Gastroesophageal sphincter (tissue), 3 donors: ENCODE measurements at regions not wholly inside any gene's neighbourhood (a gene's known extent, or its start where the extent isn't known, plus 50 kb on each side); places are given as distances from the start of the nearest gene placed in this dataset.

ENCODE experiments used
- POLR2A ChIP-seq, 2 donors: fragments of 450-650 bp; IDR thresholded peaks; one replicate each; pipeline ENCODE4 v1.6.1; 2017; ENCODE audit warnings: antibody characterized with exemption in 2 of 2, mild to moderate bottlenecking in 2 of 2, moderate library complexity in 1 of 2
- POLR2AphosphoS5 ChIP-seq: sonication (generic); formaldehyde crosslinking; IDR thresholded peaks from one replicate; pipeline ENCODE4 v1.6.1; 2017; ENCODE audit warnings: antibody characterized with exemption
- TF ChIP-seq, protein P1 (sequence below), 4 experiments: fragments of 200-600 bp in 2 of 4; fragments of 450-650 bp in 2 of 4; sonication (generic) in 1 of 4; IDR thresholded peaks; one replicate each; pipeline ENCODE4 v1.5.1; 2017 to 2019; ENCODE audit warnings: antibody characterized with exemption in 4 of 4, mild to moderate bottlenecking in 2 of 4, moderate library complexity in 2 of 4

DNA sequence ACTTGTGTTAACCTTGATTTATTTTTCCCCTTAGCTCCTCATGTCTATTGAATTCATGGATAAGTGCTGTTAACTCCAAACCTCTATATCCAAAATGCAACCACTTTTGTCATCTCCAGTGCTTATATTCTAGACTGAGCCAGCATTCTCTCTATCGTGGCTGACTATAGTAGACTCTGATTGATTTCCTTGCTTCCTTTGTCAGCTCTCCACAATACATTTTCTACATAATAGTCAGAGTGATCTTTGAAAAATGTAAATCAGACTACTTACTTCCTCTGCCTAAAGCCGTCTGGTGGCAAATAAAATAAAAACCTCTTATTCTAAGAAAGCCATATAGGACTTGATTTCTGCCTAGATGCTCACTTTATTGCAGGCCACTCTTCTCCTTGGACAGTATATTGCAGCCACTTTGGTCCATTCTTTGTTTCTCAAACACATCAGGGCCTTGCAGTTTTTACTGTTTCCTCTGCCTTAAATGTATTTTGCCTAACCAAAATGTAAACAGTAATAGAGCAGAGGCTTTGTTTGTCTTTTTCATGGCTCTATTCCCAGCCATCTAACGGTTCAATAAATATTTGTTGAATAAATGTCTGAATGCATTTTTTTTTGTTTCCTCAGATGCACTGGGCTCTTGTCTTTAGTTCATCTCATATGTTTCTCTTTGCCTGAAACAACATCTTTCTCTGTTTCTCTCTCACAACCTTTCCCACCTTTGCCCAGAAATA lies 243.6 kb upstream of the CSNK1A1L start:
- TF ChIP-seq, protein P1, sequence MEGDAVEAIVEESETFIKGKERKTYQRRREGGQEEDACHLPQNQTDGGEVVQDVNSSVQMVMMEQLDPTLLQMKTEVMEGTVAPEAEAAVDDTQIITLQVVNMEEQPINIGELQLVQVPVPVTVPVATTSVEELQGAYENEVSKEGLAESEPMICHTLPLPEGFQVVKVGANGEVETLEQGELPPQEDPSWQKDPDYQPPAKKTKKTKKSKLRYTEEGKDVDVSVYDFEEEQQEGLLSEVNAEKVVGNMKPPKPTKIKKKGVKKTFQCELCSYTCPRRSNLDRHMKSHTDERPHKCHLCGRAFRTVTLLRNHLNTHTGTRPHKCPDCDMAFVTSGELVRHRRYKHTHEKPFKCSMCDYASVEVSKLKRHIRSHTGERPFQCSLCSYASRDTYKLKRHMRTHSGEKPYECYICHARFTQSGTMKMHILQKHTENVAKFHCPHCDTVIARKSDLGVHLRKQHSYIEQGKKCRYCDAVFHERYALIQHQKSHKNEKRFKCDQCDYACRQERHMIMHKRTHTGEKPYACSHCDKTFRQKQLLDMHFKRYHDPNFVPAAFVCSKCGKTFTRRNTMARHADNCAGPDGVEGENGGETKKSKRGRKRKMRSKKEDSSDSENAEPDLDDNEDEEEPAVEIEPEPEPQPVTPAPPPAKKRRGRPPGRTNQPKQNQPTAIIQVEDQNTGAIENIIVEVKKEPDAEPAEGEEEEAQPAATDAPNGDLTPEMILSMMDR (IDR thresholded peaks at IDR 0.05), result no peak
- no peak for TF ChIP-seq POLR2AphosphoS5
- no peak for TF ChIP-seq POLR2A (IDR thresholded peaks at IDR 0.05)
